ENCODE measurements at regions not wholly inside any gene's neighbourhood (a gene's known extent, or its start where the extent isn't known, plus 50 kb on each side); places are given as distances from the start of the nearest gene placed in this dataset.

- no peak for ATAC-seq
- no peak for DNase-seq (ENCODE audit: low read depth, low spot score)
- BruUV-seq (replicated peaks), result no TSS peak
- no peaks in the 10 kb centered on the region for H3K79me2 ChIP-seq (ENCODE audit: insufficient read depth, low read length)
- no peaks in the 10 kb centered on the region for H4K20me1 ChIP-seq (ENCODE audit: insufficient read depth)
- peak overlapping the region; percentile 20 for H2AFZ ChIP-seq (ENCODE audit: low read depth, low read length, poor library complexity, severe bottlenecking)
- no peak overlapping the region for H3K27ac ChIP-seq (ENCODE audit: low read depth, low read length)
- no peaks in the 10 kb centered on the region for H3K9me2 ChIP-seq (ENCODE audit: insufficient read depth)
- 0 out of 2 replicates have a peak overlapping the region, but pooled peaks have one; percentile 11 for H3K4me2 ChIP-seq (ENCODE audit: low read length)
- POLR2A ChIA-PET, result no interaction called here
- no peaks in the 10 kb centered on the region for H3K36me3 ChIP-seq (ENCODE audit: control insufficient read depth in 1 of 2, insufficient read depth in 2 of 2, low read length in 2 of 2)
- RAD21 ChIA-PET (ENCODE audit: low non-redundant PET in 1 of 2, low total read pairs in 2 of 2, uncharacterized antibody in 2 of 2, unreplicated experiment in 2 of 2), result no interaction called here
- CTCF ChIA-PET, result interaction anchor here (1.4 kb wide), 1 partner anchor 202 kb away, joined by 5 read pairs; no protein-coding TSS in a partner anchor
- intact Hi-C loops (cut with micrococcal nuclease), result loop anchor here (1.0 to 10.0 kb wide), 3 partner anchors 202 to 383 kb away; no protein-coding TSS in a partner anchor
- peak; percentile 8; the same call in 1 of the 2 replicates for TF ChIP-seq SP1 (IDR thresholded peaks at IDR 0.05; ENCODE audit: low read depth)
- TF ChIP-seq EGR1 (IDR thresholded peaks at IDR 0.05; ENCODE audit: low read depth), result no peak
- TF ChIP-seq EZH2phosphoT487 (IDR thresholded peaks at IDR 0.05; ENCODE audit: borderline replicate concordance), result no peak
- TF ChIP-seq ZBTB33 (IDR thresholded peaks at IDR 0.05; ENCODE audit: extremely low read depth, insufficient replicate concordance, low read length), result no peak
- peak; percentile 2; the same call in 1 of the 2 replicates for TF ChIP-seq FOSL1 (IDR thresholded peaks at IDR 0.05; ENCODE audit: low read depth)
- no peak overlapping the region for H3K4me3 ChIP-seq (replicated peaks in 1 of 2; ENCODE audit: low read depth in 1 of 2, low read length in 2 of 2)
- H3K9me3 ChIP-seq (ENCODE audit: control insufficient read depth in 1 of 2, insufficient read depth in 1 of 2, low read depth in 1 of 2, low read length in 2 of 2), result no peaks in the 10 kb centered on the region
- no peak overlapping the region for H3K9ac ChIP-seq (ENCODE audit: low read length)
- H3K27me3 ChIP-seq (ENCODE audit: insufficient read depth, low read length), result no peaks in the 10 kb centered on the region
- peaks cover 0 to 14% of the 10 kb centered on the region in 2 experiments; a peak in 2 of 4 replicates for H3K4me1 ChIP-seq (ENCODE audit: control insufficient read depth in 1 of 2, insufficient read depth in 2 of 2, low read length in 2 of 2)
Measured at GRCh38 chr4:156677656-156678055, 293.9 kb downstream of the PDGFC start.

DNA sequence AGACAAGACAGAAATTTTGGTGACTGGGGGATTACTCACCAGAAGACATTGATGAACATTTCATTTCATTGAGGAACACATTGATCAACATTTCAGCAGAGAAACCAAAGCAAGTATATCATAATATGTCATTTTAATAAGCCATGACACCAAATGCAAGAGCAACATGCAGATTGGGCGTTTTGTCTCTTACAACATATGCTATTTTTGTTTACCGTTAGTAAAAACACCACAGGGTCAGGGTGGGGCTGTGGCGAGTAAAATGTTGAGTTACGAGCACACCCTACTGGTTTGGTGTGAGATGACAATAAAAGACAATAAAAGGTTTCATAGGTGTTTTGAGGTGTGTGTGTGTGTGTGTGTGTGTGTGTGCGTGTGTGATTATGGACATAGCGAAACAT, 294.5 kb downstream of the PDGFC start:
- ChIA-PET CTCF (interaction anchor here (1.0 kb wide), 1 partner anchor 202 kb away, joined by 8 read pairs; no protein-coding TSS in a partner anchor), RAD21 (ENCODE audit: low non-redundant PET in 1 of 2, low total read pairs in 2 of 2, uncharacterized antibody in 2 of 2, unreplicated experiment in 2 of 2) (no interaction called here), POLR2A (no interaction called here)
- H3K9me2 ChIP-seq (ENCODE audit: insufficient read depth), result no peaks in the 10 kb centered on the region
- no peak overlapping the region for H3K9ac ChIP-seq (ENCODE audit: low read length)
- H3K4me3 ChIP-seq (replicated peaks in 1 of 2; ENCODE audit: low read depth in 1 of 2, low read length in 2 of 2), result no peak overlapping the region
- H3K27me3 ChIP-seq (ENCODE audit: insufficient read depth, low read length), result no peaks in the 10 kb centered on the region
- H3K9me3 ChIP-seq (ENCODE audit: control insufficient read depth in 1 of 2, insufficient read depth in 1 of 2, low read depth in 1 of 2, low read length in 2 of 2), result no peaks in the 10 kb centered on the region
- peak overlapping the region; percentile 20 for H2AFZ ChIP-seq (ENCODE audit: low read depth, low read length, poor library complexity, severe bottlenecking)
- peaks cover 0 to 19% of the 10 kb centered on the region in 2 experiments; a peak in 2 of 4 replicates for H3K4me1 ChIP-seq (ENCODE audit: control insufficient read depth in 1 of 2, insufficient read depth in 2 of 2, low read length in 2 of 2)
- DNase-seq (ENCODE audit: low read depth, low spot score), result peak; percentile 64
- no peaks in the 10 kb centered on the region for H3K79me2 ChIP-seq (ENCODE audit: insufficient read depth, low read length)
- H3K36me3 ChIP-seq (ENCODE audit: control insufficient read depth in 1 of 2, insufficient read depth in 2 of 2, low read length in 2 of 2), result no peaks in the 10 kb centered on the region
- no peaks in the 10 kb centered on the region for H4K20me1 ChIP-seq (ENCODE audit: insufficient read depth)
- intact Hi-C loops (cut with micrococcal nuclease), result loop anchor here (1.0 to 10.0 kb wide), 3 partner anchors 202 to 382 kb away; no protein-coding TSS in a partner anchor
- peak; percentile 80 for ATAC-seq
- BruUV-seq (replicated peaks), result no TSS peak
- H3K4me2 ChIP-seq (ENCODE audit: low read length), result peak overlapping the region; percentile 11; the same call in 1 of the 2 replicates
- H3K27ac ChIP-seq (ENCODE audit: low read depth, low read length), result no peak overlapping the region
- TF ChIP-seq POLR2A (IDR thresholded peaks at IDR 0.05; ENCODE audit: borderline replicate concordance, extremely low read depth, insufficient read depth, insufficient read length), result no peak
- TF ChIP-seq, protein P1, sequence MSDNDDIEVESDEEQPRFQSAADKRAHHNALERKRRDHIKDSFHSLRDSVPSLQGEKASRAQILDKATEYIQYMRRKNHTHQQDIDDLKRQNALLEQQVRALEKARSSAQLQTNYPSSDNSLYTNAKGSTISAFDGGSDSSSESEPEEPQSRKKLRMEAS (IDR thresholded peaks at IDR 0.05), result peak; percentile 23; the same call in 1 of the 2 replicates
- TF ChIP-seq ZFX (IDR thresholded peaks at IDR 0.05), result no peak
- TF ChIP-seq ZNF274 (IDR thresholded peaks at IDR 0.05; ENCODE audit: low read depth, low read length), result no peak
- TF ChIP-seq ELF1 (IDR thresholded peaks at IDR 0.05; ENCODE audit: borderline replicate concordance, low read depth), result no peak
- TF ChIP-seq EZH2phosphoT487 (IDR thresholded peaks at IDR 0.05; ENCODE audit: borderline replicate concordance), result no peak
- TF ChIP-seq TCF7L2 (IDR thresholded peaks at IDR 0.05; ENCODE audit: borderline replicate concordance, extremely low read depth, insufficient read depth, insufficient read length), result no peak
- TF ChIP-seq SRF (IDR thresholded peaks at IDR 0.05; ENCODE audit: low read depth), result no peak
- no peak for TF ChIP-seq YY1 (IDR thresholded peaks at IDR 0.05; ENCODE audit: extremely low read depth, insufficient replicate concordance, low read depth, low read length)
- TF ChIP-seq EZH2 (IDR thresholded peaks at IDR 0.05), result no peak
- no peak for TF ChIP-seq JUND (IDR thresholded peaks at IDR 0.05)
- peak; percentile 22; the same call in 1 of the 2 replicates for TF ChIP-seq FOSL1 (IDR thresholded peaks at IDR 0.05; ENCODE audit: low read depth)
- TF ChIP-seq CEBPB (IDR thresholded peaks at IDR 0.05; ENCODE audit: low read depth), result 0 out of 2 replicates have a peak, but pooled peaks have one; percentile 45
- no peak for TF ChIP-seq ZBTB33 (IDR thresholded peaks at IDR 0.05; ENCODE audit: extremely low read depth, insufficient replicate concordance, low read length)
- TF ChIP-seq SIN3A (IDR thresholded peaks at IDR 0.05; ENCODE audit: low read depth), result no peak

Data from HCT116 (cell line).